ENCODE measurements at regions not wholly inside any gene's neighbourhood (a gene's known extent, or its start where the extent isn't known, plus 50 kb on each side); places are given as distances from the start of the nearest gene placed in this dataset.

- Mint-ChIP-seq H3K27me3 (ENCODE audit: insufficient read depth) (peaks cover 15% of the 10 kb centered on the region), H3K4me3 (no peak overlapping the region), H3K4me1 (ENCODE audit: low read depth) (no peaks in the 10 kb centered on the region), H3K9me3 (no peaks in the 10 kb centered on the region), H3K36me3 (ENCODE audit: low read depth) (no peaks in the 10 kb centered on the region), H3K27ac (no peak overlapping the region)
- intact Hi-C loops (cut with micrococcal nuclease), result no loop called here
- DNase-seq (ENCODE audit: low spot score), result no peak
These were observed 97.1 kb downstream of the ADAMTS15 start for GRCh38 chr11:130545449-130546072.

- Mint-ChIP-seq H3K4me3 (no peak overlapping the region), H3K36me3 (ENCODE audit: low read depth) (no peaks in the 10 kb centered on the region), H3K9me3 (no peaks in the 10 kb centered on the region), H3K4me1 (ENCODE audit: low read depth) (no peaks in the 10 kb centered on the region), H3K27me3 (ENCODE audit: insufficient read depth) (peaks cover 18% of the 10 kb centered on the region), H3K27ac (no peak overlapping the region)
- intact Hi-C loops (cut with micrococcal nuclease), result no loop called here
- no peak for DNase-seq (ENCODE audit: low spot score)
These were observed 98.0 kb downstream of the ADAMTS15 start for GRCh38 chr11:130546438-130546837.

GRCh38 chr11:130546901-130547694, 98.7 kb downstream of the ADAMTS15 start:
- H3K36me3 Mint-ChIP-seq (ENCODE audit: low read depth), result no peaks in the 10 kb centered on the region
- no peaks in the 10 kb centered on the region for H3K4me1 Mint-ChIP-seq (ENCODE audit: low read depth)
- intact Hi-C loops (cut with micrococcal nuclease), result no loop called here
- no peak for DNase-seq (ENCODE audit: low spot score)
- H3K27me3 Mint-ChIP-seq (ENCODE audit: insufficient read depth), result peaks cover 17% of the 10 kb centered on the region
- H3K27ac Mint-ChIP-seq, result no peak overlapping the region
- H3K4me3 Mint-ChIP-seq, result no peak overlapping the region
- H3K9me3 Mint-ChIP-seq, result no peaks in the 10 kb centered on the region

- H3K36me3 Mint-ChIP-seq (ENCODE audit: low read depth), result no peaks in the 10 kb centered on the region
- no peak overlapping the region for H3K27ac Mint-ChIP-seq
- intact Hi-C loops (cut with micrococcal nuclease), result no loop called here
- H3K4me3 Mint-ChIP-seq, result no peak overlapping the region
- DNase-seq (ENCODE audit: low spot score), result no peak
- H3K27me3 Mint-ChIP-seq (ENCODE audit: insufficient read depth), result peaks cover 17% of the 10 kb centered on the region
- no peaks in the 10 kb centered on the region for H3K4me1 Mint-ChIP-seq (ENCODE audit: low read depth)
- H3K9me3 Mint-ChIP-seq, result no peaks in the 10 kb centered on the region
These were observed 99.5 kb downstream of the ADAMTS15 start for GRCh38 chr11:130547761-130548490.

- no peak overlapping the region for H3K27ac Mint-ChIP-seq
- intact Hi-C loops (cut with micrococcal nuclease), result no loop called here
- DNase-seq (ENCODE audit: low spot score), result no peak
- no peaks in the 10 kb centered on the region for H3K4me1 Mint-ChIP-seq (ENCODE audit: low read depth)
- peaks cover 17% of the 10 kb centered on the region for H3K27me3 Mint-ChIP-seq (ENCODE audit: insufficient read depth)
- H3K9me3 Mint-ChIP-seq, result no peaks in the 10 kb centered on the region
- H3K4me3 Mint-ChIP-seq, result no peak overlapping the region
- no peaks in the 10 kb centered on the region for H3K36me3 Mint-ChIP-seq (ENCODE audit: low read depth)
These were observed 100.0 kb downstream of the ADAMTS15 start for GRCh38 chr11:130548491-130548833.

- Mint-ChIP-seq H3K27me3 (ENCODE audit: insufficient read depth) (peaks cover 14% of the 10 kb centered on the region), H3K4me3 (no peak overlapping the region), H3K9me3 (no peaks in the 10 kb centered on the region), H3K27ac (no peak overlapping the region), H3K4me1 (ENCODE audit: low read depth) (no peaks in the 10 kb centered on the region), H3K36me3 (ENCODE audit: low read depth) (no peaks in the 10 kb centered on the region)
- DNase-seq (ENCODE audit: low spot score), result no peak
- intact Hi-C loops (cut with micrococcal nuclease), result no loop called here
These were observed 101.1 kb downstream of the ADAMTS15 start for GRCh38 chr11:130549393-130549999.

GRCh38 chr11:130550150-130550549, 101.7 kb downstream of the ADAMTS15 start:
- intact Hi-C loops (cut with micrococcal nuclease), result no loop called here
- Mint-ChIP-seq H3K4me1 (ENCODE audit: low read depth) (no peaks in the 10 kb centered on the region), H3K4me3 (no peak overlapping the region), H3K27me3 (ENCODE audit: insufficient read depth) (peaks cover 14% of the 10 kb centered on the region), H3K36me3 (ENCODE audit: low read depth) (no peaks in the 10 kb centered on the region), H3K27ac (no peak overlapping the region), H3K9me3 (no peaks in the 10 kb centered on the region)
- DNase-seq (ENCODE audit: low spot score), result no peak

- peaks cover 14% of the 10 kb centered on the region for H3K27me3 Mint-ChIP-seq (ENCODE audit: insufficient read depth)
- intact Hi-C loops (cut with micrococcal nuclease), result no loop called here
- H3K27ac Mint-ChIP-seq, result peak overlapping the region; percentile 20
- H3K4me3 Mint-ChIP-seq, result no peak overlapping the region
- no peaks in the 10 kb centered on the region for H3K36me3 Mint-ChIP-seq (ENCODE audit: low read depth)
- no peaks in the 10 kb centered on the region for H3K4me1 Mint-ChIP-seq (ENCODE audit: low read depth)
- H3K9me3 Mint-ChIP-seq, result no peaks in the 10 kb centered on the region
- DNase-seq (ENCODE audit: low spot score), result no peak
These were observed 102.5 kb downstream of the ADAMTS15 start for GRCh38 chr11:130550984-130551383.

GRCh38 chr11:130551388-130551787, 102.9 kb downstream of the ADAMTS15 start:
- Mint-ChIP-seq H3K4me3 (no peak overlapping the region), H3K36me3 (ENCODE audit: low read depth) (no peaks in the 10 kb centered on the region)

GRCh38 chr11:130553306-130553705, 104.9 kb downstream of the ADAMTS15 start:
- Mint-ChIP-seq H3K9me3 (no peaks in the 10 kb centered on the region), H3K4me3 (no peak overlapping the region), H3K4me1 (ENCODE audit: low read depth) (no peaks in the 10 kb centered on the region), H3K36me3 (ENCODE audit: low read depth) (no peaks in the 10 kb centered on the region), H3K27ac (no peak overlapping the region), H3K27me3 (ENCODE audit: insufficient read depth) (peaks cover 12% of the 10 kb centered on the region)
- intact Hi-C loops (cut with micrococcal nuclease), result no loop called here
- DNase-seq (ENCODE audit: low spot score), result no peak

More at GRCh38 chr11:130551388-130551787, 102.9 kb downstream of the ADAMTS15 start:
- intact Hi-C loops (cut with micrococcal nuclease), result no loop called here
- no peak for DNase-seq (ENCODE audit: low spot score)
- no peak overlapping the region for H3K27ac Mint-ChIP-seq
- H3K27me3 Mint-ChIP-seq (ENCODE audit: insufficient read depth), result peaks cover 14% of the 10 kb centered on the region
- no peaks in the 10 kb centered on the region for H3K9me3 Mint-ChIP-seq
- no peaks in the 10 kb centered on the region for H3K4me1 Mint-ChIP-seq (ENCODE audit: low read depth)

GRCh38 chr11:130554241-130555055, 106.0 kb downstream of the ADAMTS15 start:
- Mint-ChIP-seq H3K27ac (no peak overlapping the region), H3K4me1 (ENCODE audit: low read depth) (no peaks in the 10 kb centered on the region)
- no peak for DNase-seq (ENCODE audit: low spot score)

GRCh38 chr11:130555251-130555841, 106.9 kb downstream of the ADAMTS15 start:
- peaks cover 11% of the 10 kb centered on the region for H3K27me3 Mint-ChIP-seq (ENCODE audit: insufficient read depth)
- intact Hi-C loops (cut with micrococcal nuclease), result no loop called here
- no peak overlapping the region for H3K4me3 Mint-ChIP-seq
- H3K27ac Mint-ChIP-seq, result no peak overlapping the region
- H3K36me3 Mint-ChIP-seq (ENCODE audit: low read depth), result no peaks in the 10 kb centered on the region
- no peak for DNase-seq (ENCODE audit: low spot score)
- H3K4me1 Mint-ChIP-seq (ENCODE audit: low read depth), result no peaks in the 10 kb centered on the region
- peaks cover 5% of the 10 kb centered on the region for H3K9me3 Mint-ChIP-seq

More at GRCh38 chr11:130554241-130555055, 106.0 kb downstream of the ADAMTS15 start:
- Mint-ChIP-seq H3K4me3 (no peak overlapping the region), H3K9me3 (peaks cover 5% of the 10 kb centered on the region), H3K27me3 (ENCODE audit: insufficient read depth) (peaks cover 11% of the 10 kb centered on the region), H3K36me3 (ENCODE audit: low read depth) (no peaks in the 10 kb centered on the region)
- intact Hi-C loops (cut with micrococcal nuclease), result no loop called here
